GM21737 (cell line): ENCODE measurements at regions not wholly inside any gene's neighbourhood (a gene's known extent, or its start where the extent isn't known, plus 50 kb on each side); places are given as distances from the start of the nearest gene placed in this dataset.
"Not testable (repeated sequence)": the region's sequence is repeated elsewhere in the genome, so short reads cannot be mapped to it uniquely, and the experiment has no call there.

ENCODE experiments used
- ATAC-seq: cut with Tn5 transposase; IDR thresholded peaks from one replicate; pipeline ENCODE4 v1.9.1; 2021; ENCODE audit warnings: mild to moderate bottlenecking, moderate library complexity; ENCODE audit not compliant: unreplicated experiment

DNA sequence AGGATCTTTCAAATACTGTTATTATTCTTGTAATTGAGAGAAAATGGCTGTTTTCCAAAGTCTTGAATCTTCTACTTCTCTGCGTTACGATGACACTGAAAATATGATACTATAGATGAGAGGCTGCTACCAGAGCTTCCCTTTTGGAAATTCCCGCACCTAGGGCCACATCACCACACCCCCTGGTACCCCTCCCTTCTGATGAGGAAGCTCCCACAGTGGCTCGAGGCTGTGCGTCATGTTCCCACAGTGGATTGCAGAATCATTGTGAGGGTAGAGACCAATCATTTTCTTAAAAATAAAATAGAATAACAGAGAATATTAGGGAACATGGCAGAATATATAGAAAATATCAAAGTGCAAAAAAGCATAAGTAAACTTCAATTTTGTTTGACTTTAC lies 268.9 kb upstream of the SMIM21 start:
- ATAC-seq, result no peak

DNA sequence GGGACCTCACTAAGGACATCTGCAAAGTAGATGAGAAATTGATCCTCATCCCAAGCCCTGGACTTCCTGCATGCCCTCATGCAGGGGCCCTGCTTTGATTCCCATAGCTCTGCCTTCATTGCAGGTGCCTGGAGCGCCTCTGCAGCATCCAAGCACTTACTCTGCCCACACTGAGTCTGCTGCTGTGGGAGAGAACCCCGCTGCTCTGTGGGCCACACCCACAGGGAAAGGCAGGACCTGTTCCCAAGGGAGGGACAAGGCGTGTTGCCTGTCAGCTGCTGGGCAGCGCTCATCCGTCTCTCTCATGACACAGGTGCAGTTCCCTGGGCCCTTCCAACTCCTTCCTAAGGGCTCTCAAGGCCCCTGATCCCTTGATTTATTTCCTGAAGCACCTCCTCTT lies 266.8 kb upstream of the SMIM21 start:
- no peak for ATAC-seq

DNA sequence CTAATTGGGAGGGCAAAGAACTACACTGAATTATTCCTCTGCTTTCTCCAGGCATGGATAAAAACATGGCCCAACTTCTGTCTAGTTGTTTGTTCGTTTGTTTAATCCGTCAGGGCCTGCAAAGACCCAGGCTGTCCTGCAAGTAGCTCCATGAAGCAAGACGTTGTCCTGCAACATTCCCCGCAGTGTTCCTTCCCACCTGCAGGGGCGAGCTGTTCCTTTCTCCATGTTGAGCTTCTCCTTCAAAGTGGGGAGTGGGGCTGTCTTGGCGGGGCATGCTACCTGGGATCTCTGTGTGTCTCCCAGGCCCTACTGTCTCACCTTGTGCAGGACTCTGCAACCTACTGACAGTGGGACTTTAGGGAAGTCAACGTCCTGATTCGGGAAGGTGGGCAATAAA lies 264.0 kb upstream of the SMIM21 start:
- ATAC-seq, result no peak

DNA sequence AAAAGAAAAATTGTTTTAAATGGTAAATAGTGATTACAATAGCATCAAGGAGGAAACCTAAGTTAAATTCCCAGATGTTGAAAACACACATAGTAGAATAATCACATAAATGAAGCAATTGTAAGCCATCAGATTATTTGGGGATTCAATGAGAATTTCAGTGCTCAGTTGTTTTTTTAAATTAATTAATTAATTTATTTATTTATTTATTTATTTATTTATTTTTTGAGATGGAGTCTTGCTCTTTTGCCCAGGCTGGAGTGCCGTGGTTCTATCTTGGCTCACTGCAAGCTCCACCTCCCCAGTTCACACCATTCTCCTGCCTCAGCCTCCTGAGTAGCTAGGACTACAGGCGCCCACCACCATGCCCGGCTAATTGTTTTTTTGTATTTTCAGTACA lies 262.8 kb upstream of the SMIM21 start:
- not testable (repeated sequence) for ATAC-seq

DNA sequence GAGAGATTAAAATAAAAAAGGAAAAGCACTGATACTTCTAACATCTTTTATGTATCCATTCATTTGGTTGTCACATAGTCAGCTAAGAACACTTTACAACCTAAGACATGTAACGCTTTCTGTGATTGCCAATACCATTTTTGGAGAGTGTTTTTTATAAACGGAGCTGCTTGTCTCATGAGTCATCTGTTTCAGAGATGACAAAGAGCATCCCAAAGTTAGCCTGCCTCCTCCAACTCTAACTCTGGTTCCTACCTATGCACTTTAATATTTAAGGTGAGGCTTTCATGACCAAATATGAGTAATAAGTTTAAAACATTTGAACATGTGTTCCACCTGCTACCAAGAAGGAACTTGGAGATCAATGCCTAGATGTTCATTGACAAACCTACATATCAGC lies 260.1 kb upstream of the SMIM21 start:
- no peak for ATAC-seq

DNA sequence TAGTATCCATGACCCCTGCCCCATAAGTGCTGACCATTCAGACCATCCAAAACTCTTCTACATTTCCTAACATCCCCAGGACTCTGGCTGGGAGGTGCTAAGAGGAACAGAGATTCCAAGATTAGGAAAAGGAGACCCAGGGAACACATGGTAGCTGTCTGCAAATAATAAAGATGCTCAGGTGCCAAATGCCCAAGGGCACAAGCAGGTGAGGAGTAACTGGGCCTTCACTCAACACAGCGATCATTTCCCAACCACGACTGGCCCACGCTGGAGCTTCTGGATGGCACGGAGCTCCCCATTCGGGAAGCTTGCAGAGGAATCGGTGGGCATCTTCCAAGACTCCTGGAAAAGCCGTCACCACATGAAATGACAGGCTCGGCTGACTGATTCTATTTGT lies 255.9 kb upstream of the SMIM21 start:
- ATAC-seq, result no peak

DNA sequence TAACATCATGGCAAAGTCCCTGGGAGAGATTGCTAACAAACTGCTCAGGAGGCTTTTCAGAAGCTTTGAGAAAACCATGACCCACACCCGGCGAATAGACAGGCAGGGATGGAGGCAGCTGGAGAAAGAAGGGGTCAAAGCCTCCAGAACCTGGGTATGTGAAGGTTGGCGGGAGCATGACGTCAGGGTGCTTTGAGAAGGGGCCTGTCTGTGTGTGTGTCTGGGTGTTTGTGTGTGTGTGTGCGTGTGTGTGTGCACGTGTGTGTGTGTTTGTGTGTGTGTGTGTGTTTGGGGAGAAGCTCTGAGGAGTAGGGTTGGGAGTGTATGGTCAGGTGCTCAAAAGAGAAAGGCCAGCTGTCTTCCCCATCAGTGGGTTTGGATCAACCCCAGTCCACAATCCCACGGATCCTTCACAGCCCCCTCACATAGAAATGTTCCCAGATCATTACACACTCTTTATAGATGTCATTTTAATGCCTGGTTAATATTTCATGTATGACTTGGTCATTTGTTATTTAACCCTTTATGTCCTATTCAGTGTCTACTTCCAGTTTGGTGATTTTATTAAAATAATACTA lies 254.1 kb upstream of the SMIM21 start:
- ATAC-seq, result no peak

DNA sequence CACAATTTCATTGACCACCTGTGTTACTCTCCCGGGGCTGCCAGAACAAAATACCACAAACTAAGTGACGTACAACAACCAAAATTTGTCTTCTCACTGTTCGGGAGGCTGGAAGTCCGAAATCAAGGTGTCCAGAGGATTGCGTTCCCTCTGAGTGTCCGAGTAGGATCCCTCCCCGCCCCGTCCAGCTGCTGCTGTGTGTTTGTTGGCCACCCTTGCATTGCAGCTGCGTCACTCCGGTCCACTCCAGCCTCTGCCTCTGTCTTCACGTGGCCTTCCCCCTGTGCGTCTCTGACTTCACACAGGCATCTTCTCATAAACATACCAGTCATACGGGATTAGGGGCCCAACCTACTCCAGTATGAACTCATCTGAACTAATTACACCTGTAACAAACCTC lies 251.8 kb upstream of the SMIM21 start:
- no peak for ATAC-seq

DNA sequence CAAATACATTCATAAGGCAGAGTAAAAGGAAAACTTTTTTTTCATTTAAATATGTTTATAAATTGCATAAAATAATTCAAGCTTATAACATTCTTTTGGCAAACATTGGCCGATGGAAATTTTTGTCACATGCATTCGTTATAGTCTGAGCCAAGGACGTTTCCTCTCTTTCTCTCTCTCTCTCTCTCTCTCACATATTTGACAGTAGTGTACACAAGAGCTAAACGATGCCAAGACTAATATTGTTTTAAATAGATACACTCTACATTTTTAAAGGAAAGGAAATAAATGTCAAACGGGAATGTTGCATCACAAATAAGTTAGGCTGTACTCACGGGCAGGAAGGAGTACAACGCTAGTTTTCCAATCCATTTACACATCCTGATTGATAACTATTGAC lies 251.1 kb upstream of the SMIM21 start:
- no peak for ATAC-seq

DNA sequence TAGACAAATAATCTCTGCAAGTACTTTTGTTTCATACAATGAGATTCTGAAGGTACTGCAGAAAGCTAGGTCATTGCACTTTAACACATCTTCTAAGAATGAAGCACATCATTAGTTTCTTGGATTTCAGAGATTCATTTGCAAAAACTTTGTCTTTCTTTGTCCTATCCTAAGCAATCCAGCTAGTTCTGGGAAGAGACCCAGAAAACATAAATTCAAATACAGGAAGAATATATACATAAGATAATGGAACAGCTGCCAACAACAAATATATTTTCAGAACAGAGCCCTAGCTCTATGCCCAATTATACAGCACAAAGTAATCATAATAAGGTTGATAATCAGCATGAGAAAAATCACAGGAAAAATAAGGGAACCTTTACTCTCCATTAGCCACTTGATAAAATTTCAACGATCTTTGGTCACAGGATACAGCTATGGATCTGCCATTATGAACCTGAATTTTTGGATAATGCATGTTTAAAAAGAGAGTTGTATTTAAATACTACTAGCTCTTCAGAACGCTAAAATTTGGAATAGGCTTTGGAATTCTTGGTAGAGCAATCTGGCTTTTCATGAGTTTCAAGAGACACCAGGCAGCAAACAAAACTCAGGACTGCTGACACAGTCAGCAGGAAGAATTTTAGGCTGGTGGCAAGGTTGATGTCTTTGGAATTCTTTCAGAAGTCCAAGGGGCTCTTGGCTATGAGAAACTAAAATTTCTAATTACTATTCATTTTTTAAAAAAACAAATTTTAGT lies 250.4 kb upstream of the SMIM21 start:
- no peak for ATAC-seq

DNA sequence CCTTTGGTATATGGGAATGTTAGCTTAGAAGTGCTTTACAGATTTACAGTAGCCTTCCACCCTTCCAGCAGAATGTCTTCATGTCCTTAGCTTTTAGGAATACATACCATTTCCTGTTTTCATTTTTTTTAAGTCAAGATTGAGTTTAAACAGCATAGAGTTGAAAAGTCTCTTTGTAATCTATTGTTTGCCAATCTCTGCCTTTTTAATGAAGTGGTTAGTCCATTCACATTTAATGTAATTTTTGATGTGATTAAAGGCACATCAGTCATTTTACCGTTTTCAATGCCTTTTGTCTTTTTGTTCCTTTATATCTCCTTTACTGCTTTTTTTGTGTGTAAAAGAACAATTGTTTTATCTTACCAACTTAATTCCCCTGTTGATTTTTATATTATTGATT lies 233.4 kb upstream of the SMIM21 start:
- no peak for ATAC-seq

DNA sequence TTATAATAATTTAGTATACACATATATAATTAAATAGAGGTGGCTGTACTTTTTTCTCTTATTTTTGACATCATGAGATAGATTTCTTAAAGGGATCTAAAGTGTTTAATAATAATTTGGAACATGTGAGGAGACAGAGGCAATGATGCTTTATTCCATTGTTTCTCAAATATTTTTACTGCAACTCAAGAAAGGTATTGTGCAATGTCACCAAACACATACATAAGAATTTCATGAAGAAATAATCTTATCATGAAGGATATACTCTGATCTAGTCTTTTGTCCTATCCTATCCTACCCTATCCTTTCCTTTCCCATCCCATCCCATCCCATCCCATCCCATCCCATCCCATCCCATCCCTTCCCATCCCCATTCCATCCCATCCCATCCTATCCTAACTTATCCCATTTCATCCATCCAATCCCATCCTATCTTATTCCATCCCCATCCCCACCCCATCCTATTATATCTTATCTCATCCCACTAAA lies 232.1 kb upstream of the SMIM21 start:
- ATAC-seq, result no peak

DNA sequence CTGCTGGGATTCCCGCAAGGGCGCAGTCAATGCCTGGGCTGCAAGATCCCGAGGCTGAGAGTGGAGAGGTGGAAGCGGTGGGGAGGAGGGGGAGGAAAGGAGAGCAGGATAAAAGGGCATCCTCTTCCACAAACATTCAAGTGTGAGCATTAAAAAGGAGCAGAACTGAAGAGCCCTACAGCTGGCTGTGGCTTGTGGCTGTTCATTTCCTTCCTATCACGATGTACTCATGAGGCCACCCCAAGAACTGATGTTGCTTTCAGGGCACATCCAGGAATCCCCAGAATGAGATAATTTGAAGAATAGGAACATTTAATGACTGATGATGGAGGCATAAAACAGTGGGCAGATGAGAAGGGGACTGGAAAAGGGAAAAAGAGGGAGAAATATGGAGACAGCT lies 230.8 kb upstream of the SMIM21 start:
- ATAC-seq, result no peak

DNA sequence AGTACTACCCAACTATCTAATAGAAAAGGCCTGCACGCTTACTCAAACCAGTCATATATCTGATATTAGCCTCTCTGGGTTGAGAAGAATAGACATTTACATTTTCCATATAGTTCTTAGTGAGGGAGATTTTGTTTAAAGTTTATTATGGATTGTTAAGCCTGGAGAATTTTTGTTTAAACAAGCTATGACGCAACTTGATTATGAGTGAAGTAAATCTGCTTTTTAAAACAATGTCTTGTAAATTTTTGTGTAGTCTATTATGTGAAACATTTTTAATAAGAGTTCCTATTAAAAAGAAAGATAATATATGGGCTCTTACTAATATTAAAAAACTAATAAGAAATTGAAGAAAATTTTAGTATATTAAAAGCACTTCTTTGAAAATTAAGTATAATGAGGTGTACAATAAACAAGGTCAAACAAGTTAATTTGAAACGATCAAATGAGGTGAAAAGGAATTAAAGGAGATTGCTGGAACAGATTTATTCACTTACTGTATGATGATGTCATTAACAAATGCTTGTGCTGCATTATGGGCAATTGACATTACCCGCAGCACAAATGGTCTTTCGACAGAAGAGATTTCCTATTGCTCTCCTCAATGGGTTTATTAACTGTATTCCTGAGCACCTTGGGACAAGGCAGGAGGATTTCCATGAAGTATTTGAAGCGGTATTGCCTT lies 229.2 kb upstream of the SMIM21 start:
- no peak for ATAC-seq

DNA sequence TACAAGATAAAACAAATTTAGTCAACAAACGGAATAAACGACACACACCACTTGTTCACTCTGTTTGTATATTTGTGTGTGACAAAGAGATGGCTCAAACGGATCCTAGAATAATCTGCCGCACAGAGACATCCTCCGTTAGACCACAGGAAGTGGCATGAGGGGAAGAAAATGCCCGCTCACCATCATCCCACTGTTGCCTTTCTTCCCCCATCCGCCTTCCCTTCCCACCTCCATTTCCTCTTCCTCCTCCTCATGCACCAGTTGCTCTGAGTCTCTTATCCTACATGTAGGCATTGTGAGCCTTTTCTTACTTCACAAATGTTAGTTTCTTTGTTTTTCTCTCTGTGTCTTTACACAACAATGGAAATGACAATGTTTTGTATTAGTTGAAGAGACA lies 228.5 kb upstream of the SMIM21 start:
- ATAC-seq, result no peak

DNA sequence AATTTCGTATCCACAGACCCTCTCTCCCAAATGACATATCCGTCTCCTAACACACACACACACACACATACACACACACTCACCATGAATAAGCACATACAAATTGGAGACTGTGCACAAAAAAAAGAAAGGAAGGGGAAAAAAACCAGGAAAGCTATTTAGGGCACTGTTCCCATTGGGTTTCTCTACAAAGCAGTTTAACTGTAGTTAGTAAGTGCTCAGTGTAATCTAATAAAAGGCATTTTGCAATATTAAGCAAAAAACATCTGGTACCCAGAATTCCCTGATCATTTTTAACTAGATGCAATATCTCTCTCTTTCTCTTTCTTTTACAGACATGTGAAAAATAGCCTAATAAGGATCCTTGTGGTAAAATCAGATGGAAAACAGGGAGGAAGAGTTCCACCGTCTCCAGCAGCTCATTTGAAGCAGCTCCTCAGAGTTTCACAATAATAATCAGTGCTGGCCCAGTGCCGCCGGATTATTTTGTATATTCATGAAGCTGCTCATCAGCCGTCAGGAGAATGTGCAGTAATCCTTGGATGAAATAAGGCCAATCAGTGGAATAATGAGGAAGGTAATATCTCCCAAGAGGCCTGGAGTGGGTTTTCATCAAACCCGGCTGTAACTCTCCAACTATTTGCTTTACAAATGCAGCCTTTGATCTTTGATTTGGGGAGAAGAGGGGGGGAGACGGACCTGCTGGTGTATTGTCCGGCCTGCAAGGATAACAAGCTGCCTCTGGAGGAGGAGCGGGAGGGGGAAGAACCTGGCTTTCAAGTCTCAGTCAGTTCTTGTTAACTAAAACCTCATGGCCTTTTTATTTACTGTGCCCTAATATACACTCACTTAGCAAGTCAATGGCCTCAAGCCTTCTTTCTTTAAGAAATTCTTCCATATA lies 227.6 kb upstream of the SMIM21 start:
- ATAC-seq, result no peak

DNA sequence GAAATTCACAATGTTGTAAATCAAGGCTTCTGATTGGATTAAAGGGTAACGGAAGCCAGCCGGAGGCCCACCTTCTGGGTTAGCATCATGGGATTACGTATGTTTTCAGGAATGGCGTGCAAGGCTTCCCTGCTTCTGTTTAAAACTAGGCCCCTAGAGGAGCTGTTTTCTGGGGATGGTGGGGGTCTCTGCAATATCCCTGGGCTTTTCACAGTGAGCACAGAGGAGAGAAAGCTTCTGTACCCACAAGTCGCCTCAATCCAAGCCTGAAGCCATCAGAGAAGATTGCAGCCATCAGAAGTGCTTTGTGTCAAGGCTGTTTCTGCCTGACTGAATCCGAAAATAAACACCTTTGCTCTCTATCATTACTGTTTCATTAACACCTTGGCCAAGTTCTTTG lies 226.9 kb upstream of the SMIM21 start:
- ATAC-seq, result no peak

DNA sequence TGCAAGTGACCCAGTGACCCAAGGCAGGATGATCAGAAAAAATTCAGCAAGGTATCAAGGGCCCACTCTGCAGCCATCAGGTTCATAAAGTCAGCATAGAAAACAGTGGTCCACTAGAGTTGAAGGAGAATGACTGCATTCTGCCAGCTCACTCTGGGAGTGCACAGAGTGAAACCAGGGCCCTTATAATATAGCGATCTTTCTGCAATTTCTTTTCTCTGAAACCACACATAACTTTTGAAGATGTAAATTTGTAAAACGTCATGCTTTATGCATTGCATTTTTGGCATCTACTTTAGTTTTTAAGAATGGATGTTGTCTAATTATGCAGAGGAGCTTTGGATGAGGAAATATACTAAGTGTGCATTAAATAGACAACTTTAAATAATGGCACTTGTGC lies 225.0 kb upstream of the SMIM21 start:
- no peak for ATAC-seq

DNA sequence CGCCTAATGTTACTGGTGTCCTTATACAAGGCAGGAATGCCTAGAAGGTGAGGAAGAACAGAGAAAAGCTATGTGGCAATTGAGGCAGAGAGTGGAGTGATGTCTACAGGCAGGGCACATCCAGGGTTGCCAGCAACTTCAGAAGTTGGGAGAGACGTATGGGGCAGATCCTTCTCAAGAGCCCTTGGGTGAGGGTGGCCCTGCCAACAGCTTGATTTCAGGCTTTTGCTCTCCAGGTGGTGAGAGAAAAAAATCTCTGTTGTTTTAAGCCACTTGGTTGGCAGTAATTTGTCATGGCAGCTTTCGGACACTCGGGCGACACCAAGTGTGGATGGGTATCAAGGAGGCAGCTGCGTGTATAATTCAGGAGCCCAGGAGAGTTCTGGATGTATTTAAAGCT lies 217.4 kb upstream of the SMIM21 start:
- ATAC-seq, result no peak

DNA sequence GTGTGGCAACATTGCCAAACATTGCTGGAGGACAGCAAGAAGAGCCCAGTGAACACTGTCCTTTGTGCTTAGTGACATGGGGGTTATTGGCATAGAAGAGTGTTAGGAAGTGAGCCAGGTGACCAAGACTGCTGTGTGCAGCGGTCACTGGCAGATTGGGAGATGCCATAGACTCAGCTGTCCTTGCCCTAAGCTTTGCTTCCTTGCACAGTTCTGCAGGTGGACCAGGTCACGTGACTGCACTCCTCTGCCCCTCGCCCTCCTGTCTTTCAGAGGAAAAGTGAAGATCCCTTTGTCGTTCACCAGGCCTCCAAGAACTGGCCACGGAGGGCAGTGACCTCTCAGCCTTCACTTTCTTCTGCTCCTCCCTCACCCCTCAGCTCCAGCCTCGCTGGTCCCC lies 215.6 kb upstream of the SMIM21 start:
- no peak for ATAC-seq

DNA sequence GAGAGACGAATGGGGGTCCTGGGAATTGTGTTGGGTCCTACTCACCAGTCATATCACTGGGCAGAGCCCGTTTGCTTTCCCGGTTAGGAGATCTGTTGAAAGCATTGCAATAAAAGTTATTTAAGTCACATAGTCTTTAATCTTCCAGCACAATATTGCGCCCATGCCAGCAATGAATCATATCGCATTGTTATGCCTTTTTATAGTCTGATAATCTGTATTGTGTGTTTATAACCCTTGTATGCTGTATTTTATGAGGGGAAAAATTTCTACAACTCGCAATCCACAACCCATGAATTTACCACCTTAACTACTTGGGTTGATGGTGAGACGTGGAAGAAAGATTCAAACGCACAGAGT lies 211.9 kb upstream of the SMIM21 start:
- no peak for ATAC-seq
